WI38 (cell line): ENCODE measurements at regions not wholly inside any gene's neighbourhood (a gene's known extent, or its start where the extent isn't known, plus 50 kb on each side); places are given as distances from the start of the nearest gene placed in this dataset.

Experiments
- H3K4me3 ChIP-seq: 2 replicates; pipeline ENCODE4 v1.5.1; 2011; ENCODE audit warnings: low read depth, mild to moderate bottlenecking, control low read depth, low read length
- CTCF ChIP-seq: IDR thresholded peaks from 2 replicates; pipeline ENCODE4 v1.5.1; 2012; ENCODE audit warnings: low read depth, mild to moderate bottlenecking, control low read depth, low read length

DNA sequence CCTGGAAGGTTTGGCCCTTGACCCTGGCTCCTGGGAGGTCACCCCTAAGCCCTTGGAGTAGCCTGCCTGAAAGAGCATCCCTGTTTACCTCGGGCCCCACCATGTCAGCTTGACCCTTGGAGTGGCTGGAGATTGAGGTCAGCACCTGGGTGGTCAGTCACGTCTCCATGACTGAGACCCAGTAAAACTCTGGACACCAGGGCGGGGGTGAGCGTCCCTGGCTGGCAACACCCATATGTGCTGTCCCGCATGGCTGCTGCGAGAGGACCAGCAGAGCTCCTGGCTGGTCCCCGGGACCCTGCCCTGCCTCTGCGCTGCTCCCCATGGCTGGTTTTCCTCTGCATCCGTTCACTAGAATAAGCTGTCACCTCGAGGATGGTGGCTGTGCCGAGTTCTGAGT lies 91.2 kb downstream of the RBFOX3 start:
- H3K4me3 ChIP-seq: no peak overlapping the region
- TF ChIP-seq CTCF: no peak

- no peak for TF ChIP-seq CTCF
- no peak overlapping the region for H3K4me3 ChIP-seq
Measured at GRCh38 chr17:79518585-79519523, 92.0 kb downstream of the RBFOX3 start.

DNA sequence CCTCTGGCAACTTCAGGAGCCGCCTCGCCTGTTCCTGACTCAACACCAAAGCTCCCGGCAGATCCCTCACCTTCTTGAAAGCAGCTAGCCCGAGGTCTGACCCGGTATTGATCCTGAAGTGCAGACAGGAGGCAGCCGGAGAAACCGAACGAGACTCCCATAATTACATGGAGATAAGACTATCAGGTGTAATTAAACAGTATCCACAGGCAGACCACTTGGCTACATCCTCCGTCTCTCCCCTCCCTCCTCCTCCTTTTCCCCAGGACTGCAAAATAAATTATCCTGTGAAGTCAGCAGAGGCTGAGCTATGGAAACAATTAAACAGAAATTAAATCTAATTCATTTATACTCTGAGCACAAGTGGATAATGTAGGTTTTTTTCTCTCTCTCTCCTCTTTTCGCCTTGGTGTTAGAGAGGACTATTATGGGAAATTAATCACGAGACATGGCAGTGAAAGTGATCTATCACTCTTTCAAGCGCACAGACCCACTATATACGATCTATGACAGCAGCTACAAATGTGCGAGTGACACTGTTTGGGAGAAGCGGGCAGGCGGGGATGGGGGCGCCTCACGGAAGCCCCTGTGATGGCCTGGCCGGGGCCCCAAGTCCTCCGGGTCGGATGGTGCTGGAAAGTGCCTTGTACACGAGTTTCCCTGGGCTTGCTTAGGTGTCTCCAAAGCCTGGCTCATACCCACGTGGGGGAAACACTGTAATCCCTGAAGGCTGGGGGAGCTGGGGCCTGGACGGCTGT lies 92.8 kb downstream of the RBFOX3 start:
- TF ChIP-seq CTCF: no peak
- no peak overlapping the region for H3K4me3 ChIP-seq

GRCh38 chr17:79515646-79516571 lies 94.9 kb downstream of the RBFOX3 start:
- no peak for TF ChIP-seq CTCF
- no peak overlapping the region for H3K4me3 ChIP-seq

- TF ChIP-seq CTCF: no peak
- no peak overlapping the region for H3K4me3 ChIP-seq
Measured at GRCh38 chr17:79515110-79515509, 95.7 kb downstream of the RBFOX3 start.

- H3K4me3 ChIP-seq: no peak overlapping the region
- no peak for TF ChIP-seq CTCF
Measured at GRCh38 chr17:79513820-79514535, 96.9 kb downstream of the RBFOX3 start.
